ENCODE measurements at regions not wholly inside any gene's neighbourhood (a gene's known extent, or its start where the extent isn't known, plus 50 kb on each side); places are given as distances from the start of the nearest gene placed in this dataset.

DNA sequence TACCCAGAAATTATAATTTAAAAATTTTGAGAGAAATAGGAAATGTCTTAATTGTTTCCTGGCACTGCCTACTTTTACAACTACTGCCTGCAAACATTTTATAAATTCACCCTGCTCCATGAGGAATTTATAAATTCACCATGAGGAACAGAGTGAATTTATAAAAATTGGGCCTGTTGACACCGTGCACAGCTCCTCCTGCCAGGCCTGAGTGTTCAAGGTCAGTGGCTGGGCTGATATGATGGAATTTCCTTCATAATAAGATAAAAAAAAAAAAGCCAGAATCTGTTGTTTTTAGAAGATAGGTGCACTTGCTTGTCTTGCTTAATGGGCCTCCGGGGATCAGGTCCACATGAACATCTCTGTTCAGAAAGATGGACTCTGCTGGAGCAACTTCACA lies 151.7 kb upstream of the RASGEF1B start:
- Mint-ChIP-seq H3K4me1 (ENCODE audit: low read depth, unreplicated experiment) (peaks cover 19% of the 10 kb centered on the region), H3K27me3 (ENCODE audit: insufficient read depth, unreplicated experiment) (no peaks in the 10 kb centered on the region), H3K36me3 (ENCODE audit: insufficient read depth, unreplicated experiment) (no peaks in the 10 kb centered on the region), H3K4me3 (ENCODE audit: unreplicated experiment) (no peak overlapping the region), H3K27ac (ENCODE audit: unreplicated experiment) (no peak overlapping the region), H3K9me3 (ENCODE audit: unreplicated experiment) (peaks cover 14% of the 10 kb centered on the region)
- no peaks in the 10 kb centered on the region for H3K36me3 ChIP-seq (ENCODE audit: control insufficient read depth, insufficient read depth, low read length)
- ChIA-PET CTCF (no interaction called here), POLR2A (no interaction called here)
- peaks cover 8% of the 10 kb centered on the region for H3K4me1 ChIP-seq
- no TSS peak for BruUV-seq (replicated peaks)
- DNase-seq: no peak
- H3K27me3 ChIP-seq (replicated peaks; ENCODE audit: control insufficient read depth, insufficient read depth, low read length): no peaks in the 10 kb centered on the region
- TF ChIP-seq, protein P1, sequence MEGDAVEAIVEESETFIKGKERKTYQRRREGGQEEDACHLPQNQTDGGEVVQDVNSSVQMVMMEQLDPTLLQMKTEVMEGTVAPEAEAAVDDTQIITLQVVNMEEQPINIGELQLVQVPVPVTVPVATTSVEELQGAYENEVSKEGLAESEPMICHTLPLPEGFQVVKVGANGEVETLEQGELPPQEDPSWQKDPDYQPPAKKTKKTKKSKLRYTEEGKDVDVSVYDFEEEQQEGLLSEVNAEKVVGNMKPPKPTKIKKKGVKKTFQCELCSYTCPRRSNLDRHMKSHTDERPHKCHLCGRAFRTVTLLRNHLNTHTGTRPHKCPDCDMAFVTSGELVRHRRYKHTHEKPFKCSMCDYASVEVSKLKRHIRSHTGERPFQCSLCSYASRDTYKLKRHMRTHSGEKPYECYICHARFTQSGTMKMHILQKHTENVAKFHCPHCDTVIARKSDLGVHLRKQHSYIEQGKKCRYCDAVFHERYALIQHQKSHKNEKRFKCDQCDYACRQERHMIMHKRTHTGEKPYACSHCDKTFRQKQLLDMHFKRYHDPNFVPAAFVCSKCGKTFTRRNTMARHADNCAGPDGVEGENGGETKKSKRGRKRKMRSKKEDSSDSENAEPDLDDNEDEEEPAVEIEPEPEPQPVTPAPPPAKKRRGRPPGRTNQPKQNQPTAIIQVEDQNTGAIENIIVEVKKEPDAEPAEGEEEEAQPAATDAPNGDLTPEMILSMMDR (IDR thresholded peaks at IDR 0.05; ENCODE audit: insufficient read depth in 1 of 2, low read depth in 1 of 2, low read length in 1 of 2, severe bottlenecking in 1 of 2, unreplicated experiment in 1 of 2): no peak
- intact Hi-C loops (cut with micrococcal nuclease; ENCODE audit: unreplicated experiment): no loop called here
- H3K4me3 ChIP-seq (ENCODE audit: low read depth, low read length): no peak overlapping the region
- no peaks in the 10 kb centered on the region for H3K9me3 ChIP-seq

DNA sequence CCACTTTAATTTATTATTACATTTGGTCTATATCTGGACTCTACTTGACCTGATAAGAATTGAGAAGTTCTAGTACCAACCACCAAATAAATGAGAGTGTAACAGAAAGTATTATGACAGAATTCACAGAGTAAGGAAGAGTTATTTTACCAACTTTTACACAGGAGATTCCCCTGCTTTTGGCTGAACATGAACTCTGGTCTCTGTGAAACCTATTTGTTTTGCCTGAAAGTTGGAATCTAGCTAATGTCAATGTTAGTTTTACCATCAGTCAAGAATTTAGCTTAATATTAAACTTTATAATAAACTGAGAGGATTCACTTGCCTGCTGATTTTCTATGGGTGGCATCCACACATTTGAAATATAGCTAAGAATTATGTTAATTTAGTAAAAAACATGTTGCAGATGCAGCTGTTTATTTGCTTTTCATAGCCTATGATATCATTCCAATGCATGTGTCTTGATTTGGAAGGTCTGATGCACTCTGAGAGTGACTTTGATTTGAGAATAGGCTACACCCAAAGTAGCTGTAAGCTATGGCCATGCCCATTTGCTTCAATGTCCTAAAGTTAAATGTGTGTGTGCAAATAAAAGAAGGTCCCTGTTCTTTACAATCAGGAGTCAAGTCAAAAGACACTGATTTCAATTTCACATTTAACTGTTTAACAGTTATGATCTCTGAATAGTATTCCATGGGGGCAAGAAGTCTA lies 150.9 kb upstream of the RASGEF1B start:
- Histone ChIP-seq H3K4me1 (peaks cover 1% of the 10 kb centered on the region; the same call in 1 of the 2 replicates), H3K4me3 (ENCODE audit: low read depth, low read length) (no peak overlapping the region), H3K27me3 (replicated peaks; ENCODE audit: control insufficient read depth, insufficient read depth, low read length) (no peaks in the 10 kb centered on the region), H3K36me3 (ENCODE audit: control insufficient read depth, insufficient read depth, low read length) (no peaks in the 10 kb centered on the region), H3K9me3 (no peaks in the 10 kb centered on the region)
- H3K4me3 Mint-ChIP-seq (ENCODE audit: unreplicated experiment): no peak overlapping the region
- DNase-seq: no peak
- H3K36me3 Mint-ChIP-seq (ENCODE audit: insufficient read depth, unreplicated experiment): no peaks in the 10 kb centered on the region
- H3K4me1 Mint-ChIP-seq (ENCODE audit: low read depth, unreplicated experiment): peaks cover 13% of the 10 kb centered on the region
- CTCF ChIA-PET: no interaction called here
- intact Hi-C loops (cut with micrococcal nuclease; ENCODE audit: unreplicated experiment): no loop called here
- no peaks in the 10 kb centered on the region for H3K27me3 Mint-ChIP-seq (ENCODE audit: insufficient read depth, unreplicated experiment)
- POLR2A ChIA-PET: no interaction called here
- TF ChIP-seq, protein P1 (IDR thresholded peaks at IDR 0.05; ENCODE audit: insufficient read depth in 1 of 2, low read depth in 1 of 2, low read length in 1 of 2, severe bottlenecking in 1 of 2, unreplicated experiment in 1 of 2): no peak
- H3K9me3 Mint-ChIP-seq (ENCODE audit: unreplicated experiment): peaks cover 14% of the 10 kb centered on the region
- no peak overlapping the region for H3K27ac Mint-ChIP-seq (ENCODE audit: unreplicated experiment)
- no TSS peak for BruUV-seq (replicated peaks)

DNA sequence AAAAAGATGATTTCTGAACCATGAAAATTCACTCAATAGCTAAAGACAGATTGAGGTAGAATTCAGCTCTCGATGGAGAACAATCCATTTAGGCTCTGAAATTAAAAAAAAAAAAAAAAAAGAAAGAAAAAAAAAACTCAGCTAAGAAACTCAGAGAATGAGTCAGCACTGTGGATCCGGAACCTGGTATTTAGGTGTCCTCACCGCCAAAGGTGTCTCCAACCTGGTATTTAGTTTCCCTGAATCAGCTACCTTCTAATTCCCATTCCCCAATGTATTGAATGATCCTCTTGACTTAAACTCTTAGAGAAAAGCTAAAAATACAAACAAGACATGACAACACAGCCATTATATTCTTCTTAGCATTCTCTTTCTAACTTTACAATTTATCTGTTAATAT lies 150.3 kb upstream of the RASGEF1B start:
- no peak for DNase-seq
- H3K4me3 ChIP-seq (ENCODE audit: low read depth, low read length): no peak overlapping the region
- H3K27me3 ChIP-seq (replicated peaks; ENCODE audit: control insufficient read depth, insufficient read depth, low read length): no peaks in the 10 kb centered on the region
- ChIA-PET CTCF (no interaction called here), POLR2A (no interaction called here)
- Mint-ChIP-seq H3K4me3 (ENCODE audit: unreplicated experiment) (no peak overlapping the region), H3K27ac (ENCODE audit: unreplicated experiment) (no peak overlapping the region), H3K9me3 (ENCODE audit: unreplicated experiment) (peaks cover 14% of the 10 kb centered on the region), H3K36me3 (ENCODE audit: insufficient read depth, unreplicated experiment) (no peaks in the 10 kb centered on the region), H3K4me1 (ENCODE audit: low read depth, unreplicated experiment) (peaks cover 8% of the 10 kb centered on the region), H3K27me3 (ENCODE audit: insufficient read depth, unreplicated experiment) (no peaks in the 10 kb centered on the region)
- H3K36me3 ChIP-seq (ENCODE audit: control insufficient read depth, insufficient read depth, low read length): no peaks in the 10 kb centered on the region
- TF ChIP-seq, protein P1 (IDR thresholded peaks at IDR 0.05; ENCODE audit: insufficient read depth in 1 of 2, low read depth in 1 of 2, low read length in 1 of 2, severe bottlenecking in 1 of 2, unreplicated experiment in 1 of 2): no peak
- no peaks in the 10 kb centered on the region for H3K4me1 ChIP-seq
- no peaks in the 10 kb centered on the region for H3K9me3 ChIP-seq
- intact Hi-C loops (cut with micrococcal nuclease; ENCODE audit: unreplicated experiment): no loop called here
- no TSS peak for BruUV-seq (replicated peaks)

Data from Caco-2 (cell line).